Panc1 (cell line): ENCODE measurements at regions not wholly inside any gene's neighbourhood (a gene's known extent, or its start where the extent isn't known, plus 50 kb on each side); places are given as distances from the start of the nearest gene placed in this dataset.
"Not testable (repeated sequence)": the region's sequence is repeated elsewhere in the genome, so short reads cannot be mapped to it uniquely, and the experiment has no call there.

ENCODE experiments used
- ATAC-seq: fragments of 200-7000 bp; cut with Tn5 transposase; 2 replicates; pipeline ENCODE4 v1.9.1; 2020; ENCODE audit warnings: mild to moderate bottlenecking, moderate library complexity
- BruUV-seq: library from RNA; stranded (reverse); fragments of 400-500 nt; replicated peaks from 2 replicates; lab custom pipeline; 2021; lab: Mats Ljungman, UMichigan
- CTCF ChIA-PET: fragments of 300-600 bp; sonication (Branson Sonifier 250); formaldehyde crosslinking; loops from one replicate; lab custom pipeline; 2022; ENCODE audit warnings: antibody characterized with exemption; lab: Charles Lee
- POLR2A ChIA-PET: fragments of 300-600 bp; sonication (Branson Sonifier 250); formaldehyde crosslinking; loops from one replicate; lab custom pipeline; 2022; ENCODE audit warnings: antibody characterized with exemption; lab: Charles Lee
- DNase-seq: peaks from one replicate; pipeline ENCODE4 v3.0.0-alpha.2; 2010; ENCODE audit warnings: low read depth, low spot score
- H3K27ac ChIP-seq: 2 replicates; pipeline ENCODE4 v1.5.1; 2011; ENCODE audit warnings: mild to moderate bottlenecking, low read length, inconsistent platforms
- H3K27me3 ChIP-seq: fragments of 200-500 bp; sonication (Bioruptor generic); 2 replicates; pipeline ENCODE4 v1.6.0; 2014; ENCODE audit warnings: low read length, inconsistent platforms; ENCODE audit not compliant: control insufficient read depth, insufficient read depth
- H3K36me3 ChIP-seq: fragments of 200-500 bp; sonication (Bioruptor generic); 2 replicates; pipeline ENCODE4 v1.5.1; 2014; ENCODE audit warnings: inconsistent platforms, mild to moderate bottlenecking, low read length, moderate library complexity; ENCODE audit not compliant: control insufficient read depth, insufficient read depth
- H3K4me1 ChIP-seq: 2 replicates; pipeline ENCODE4 v1.5.1; 2011; ENCODE audit warnings: inconsistent platforms, mild to moderate bottlenecking, low read length, moderate library complexity; ENCODE audit not compliant: control insufficient read depth, insufficient read depth
- H3K4me3 ChIP-seq, 2 experiments: 2 replicates each; pipeline ENCODE4 v1.5.1; 2011 to 2012; ENCODE audit warnings: low read depth in 2 of 2, low read length in 2 of 2, mild to moderate bottlenecking in 2 of 2, inconsistent platforms in 1 of 2, moderate library complexity in 1 of 2
- H3K9me3 ChIP-seq: fragments of 200-500 bp; sonication (Bioruptor generic); 2 replicates; pipeline ENCODE4 v1.5.1; 2014; ENCODE audit warnings: low read depth, mild to moderate bottlenecking, inconsistent platforms, low read length, moderate library complexity; ENCODE audit not compliant: control insufficient read depth, insufficient read depth
- CTCF ChIP-seq: fragments of 450-650 bp; IDR thresholded peaks from 2 replicates; pipeline ENCODE4 v1.5.1; 2017; ENCODE audit warnings: mild to moderate bottlenecking
- POLR2AphosphoS5 ChIP-seq: IDR thresholded peaks from 2 replicates; pipeline ENCODE4 v1.6.1; 2012; ENCODE audit warnings: mild to moderate bottlenecking, low read depth, low read length, moderate library complexity
- REST ChIP-seq, 2 experiments: IDR thresholded peaks; 2 replicates each; pipeline ENCODE4 v1.6.1; 2011 to 2012; ENCODE audit warnings: low read depth in 2 of 2, control low read depth in 1 of 2, low read length in 1 of 2, mild to moderate bottlenecking in 1 of 2, moderate library complexity in 1 of 2; ENCODE audit not compliant: insufficient read depth in 1 of 2
- SIN3A ChIP-seq: IDR thresholded peaks from 2 replicates; pipeline ENCODE4 v1.6.1; 2012; ENCODE audit warnings: low read depth, mild to moderate bottlenecking, low read length, moderate library complexity, borderline replicate concordance; ENCODE audit not compliant: insufficient read depth
- TCF7L2 ChIP-seq: IDR thresholded peaks from 2 replicates; pipeline ENCODE4 v1.6.1; 2011; ENCODE audit warnings: mild to moderate bottlenecking, low read depth, low read length, inconsistent platforms
- in situ Hi-C: cut with HindIII; loops from 2 replicates; pipeline ENCODE4 v1.10.0; 2016; ENCODE audit warnings: low sequenced_read_pairs, low pct_unique_long_range_greater_than_20kb
- intact Hi-C: fragments of 100-400 bp; cut with micrococcal nuclease; formaldehyde crosslinking; loops from one replicate; pipeline ENCODE4 v1.10.0; 2022; ENCODE audit not compliant: unreplicated experiment

- Histone ChIP-seq H3K27me3 (no peaks in the 10 kb centered on the region), H3K27ac (no peak overlapping the region), H3K4me3 (no peak overlapping the region), H3K36me3 (no peaks in the 10 kb centered on the region), H3K4me1 (no peaks in the 10 kb centered on the region; the same call in 1 of the 2 replicates), H3K9me3 (no peaks in the 10 kb centered on the region)
- intact Hi-C loops: no loop called here
- ATAC-seq (no peak), DNase-seq (no peak)
- TF ChIP-seq POLR2AphosphoS5: no peak
- no peak for TF ChIP-seq REST (IDR thresholded peaks at IDR 0.05; ENCODE audit: insufficient read depth in 1 of 2, low read depth in 2 of 2, low read length in 1 of 2)
- TF ChIP-seq TCF7L2: no peak
- no peak for TF ChIP-seq SIN3A
- no peak for TF ChIP-seq CTCF
- no TSS peak for BruUV-seq
- in situ Hi-C loops: no loop called here
- ChIA-PET CTCF (no interaction called here), POLR2A (no interaction called here)
Measured at GRCh38 chr6:138673346-138674014, 100.1 kb upstream of the CCDC28A start.

- H3K9me3 ChIP-seq, H3K4me1 ChIP-seq, ATAC-seq, intact Hi-C loops, CTCF ChIA-PET, in situ Hi-C loops, H3K4me3 ChIP-seq, H3K36me3 ChIP-seq, DNase-seq, H3K27ac ChIP-seq, BruUV-seq, H3K27me3 ChIP-seq: not testable (repeated sequence)
- POLR2A ChIA-PET: interaction anchor here (0.6 kb wide), 1 partner anchor 209 kb away, joined by 8 read pairs; no protein-coding TSS in a partner anchor
Measured at GRCh38 chr6:138674444-138674843, 99.1 kb upstream of the CCDC28A start.

- no peak for DNase-seq
- H3K27me3 ChIP-seq: no peaks in the 10 kb centered on the region
- peaks cover 3% of the 10 kb centered on the region for H3K4me1 ChIP-seq
- no peak for ATAC-seq
- POLR2A ChIA-PET: no interaction called here
- in situ Hi-C loops (no loop called here), intact Hi-C loops (no loop called here)
- CTCF ChIA-PET: no interaction called here
- H3K9me3 ChIP-seq: no peaks in the 10 kb centered on the region
- H3K4me3 ChIP-seq: no peak overlapping the region
- H3K36me3 ChIP-seq: no peaks in the 10 kb centered on the region
- BruUV-seq: no TSS peak
- 0 out of 2 replicates have a peak overlapping the region, but pooled peaks have one; percentile 27 for H3K27ac ChIP-seq
- no peak for TF ChIP-seq TCF7L2
- no peak for TF ChIP-seq CTCF
- no peak for TF ChIP-seq POLR2AphosphoS5
- TF ChIP-seq REST (IDR thresholded peaks at IDR 0.05; ENCODE audit: insufficient read depth in 1 of 2, low read depth in 2 of 2, low read length in 1 of 2): no peak
- TF ChIP-seq SIN3A: no peak
Measured at GRCh38 chr6:138677538-138677937, 96.0 kb upstream of the CCDC28A start.
